NCI-H748 treated with DMSO at 0.1 percent for 48 hours (cell line): ENCODE measurements at regions not wholly inside any gene's neighbourhood (a gene's known extent, or its start where the extent isn't known, plus 50 kb on each side); places are given as distances from the start of the nearest gene placed in this dataset.
"Not testable (repeated sequence)": the region's sequence is repeated elsewhere in the genome, so short reads cannot be mapped to it uniquely, and the experiment has no call there.

Experiments
- DNase-seq: peaks from one replicate; lab custom pipeline; 2025; lab: John Stamatoyannopoulos, UW

DNA sequence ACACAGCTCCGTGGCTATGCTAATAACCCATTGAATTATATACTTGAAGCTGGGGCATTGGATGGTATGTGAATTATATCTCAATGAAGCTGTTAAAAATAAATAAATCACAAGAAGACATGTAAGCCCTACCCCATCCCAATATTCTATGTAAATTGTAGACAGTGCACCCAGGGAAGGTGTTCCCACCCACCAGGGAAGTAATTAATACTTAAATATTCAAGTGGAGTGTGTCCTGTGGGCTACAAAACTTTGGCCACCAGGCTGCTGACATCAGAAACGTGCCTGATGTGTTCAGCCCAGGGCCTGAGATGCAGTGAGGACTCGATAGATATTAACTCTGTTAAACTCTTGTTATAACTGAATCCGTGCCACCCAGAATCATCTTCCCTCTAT is 240.4 kb upstream of the RREB1 start:
- no peak for DNase-seq

- DNase-seq: no peak
Observed at GRCh38 chr6:6869094-6869493, 238.7 kb upstream of the RREB1 start.

GRCh38 chr6:6870921-6871320 is 236.8 kb upstream of the RREB1 start:
- DNase-seq: no peak

DNA sequence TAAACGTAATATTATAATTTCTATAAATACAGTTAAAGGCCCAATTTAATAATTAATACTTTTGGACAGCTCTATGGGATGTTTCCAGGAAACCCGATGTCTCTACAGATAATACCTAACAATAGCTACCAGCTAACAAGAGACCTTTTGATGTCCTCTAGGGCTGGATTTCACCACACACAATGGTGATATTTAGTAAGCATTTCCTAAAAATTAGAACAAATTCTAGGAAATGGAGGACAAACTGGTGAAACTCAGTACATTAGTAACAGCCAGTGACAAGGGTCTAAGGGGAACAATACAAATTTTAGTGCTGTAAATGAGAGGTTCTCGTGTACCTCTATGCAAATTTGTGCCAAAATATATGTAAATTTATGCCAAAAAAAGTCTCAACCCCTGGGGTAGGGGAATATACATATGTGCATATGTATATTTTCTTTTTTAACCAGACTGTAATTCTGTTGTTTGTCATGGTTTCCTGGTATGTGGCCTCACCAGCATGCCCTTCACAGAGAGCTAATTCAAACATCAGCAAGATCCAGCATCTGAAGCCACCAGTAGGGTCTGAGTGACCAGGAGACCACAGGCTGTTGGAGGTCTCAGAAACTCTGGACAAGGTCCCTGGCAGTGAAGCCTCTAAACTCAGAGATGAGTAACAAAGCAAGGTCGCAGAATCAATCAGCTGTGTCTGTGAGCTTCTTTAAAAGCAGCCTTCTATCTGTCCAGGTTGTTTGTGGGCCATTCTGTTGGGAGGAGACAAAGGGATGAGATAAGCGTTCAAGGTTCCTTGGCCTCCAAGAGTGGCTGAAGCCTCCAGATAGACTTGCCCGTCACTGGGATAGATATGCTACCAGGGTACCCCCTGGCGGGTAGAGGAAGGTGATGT is 235.1 kb upstream of the RREB1 start:
- DNase-seq: no peak

GRCh38 chr6:6873778-6874177 is 234.0 kb upstream of the RREB1 start:
- DNase-seq: no peak

- no peak for DNase-seq
Observed at GRCh38 chr6:6875818-6876470, 231.8 kb upstream of the RREB1 start.

GRCh38 chr6:6877792-6878191 is 230.0 kb upstream of the RREB1 start:
- DNase-seq: not testable (repeated sequence)

- DNase-seq: no peak
Observed at GRCh38 chr6:6878887-6879585, 228.7 kb upstream of the RREB1 start.

GRCh38 chr6:6879586-6879974 is 228.2 kb upstream of the RREB1 start:
- DNase-seq: not testable (repeated sequence)

- no peak for DNase-seq
Observed at GRCh38 chr6:6880745-6881437, 226.9 kb upstream of the RREB1 start.

DNA sequence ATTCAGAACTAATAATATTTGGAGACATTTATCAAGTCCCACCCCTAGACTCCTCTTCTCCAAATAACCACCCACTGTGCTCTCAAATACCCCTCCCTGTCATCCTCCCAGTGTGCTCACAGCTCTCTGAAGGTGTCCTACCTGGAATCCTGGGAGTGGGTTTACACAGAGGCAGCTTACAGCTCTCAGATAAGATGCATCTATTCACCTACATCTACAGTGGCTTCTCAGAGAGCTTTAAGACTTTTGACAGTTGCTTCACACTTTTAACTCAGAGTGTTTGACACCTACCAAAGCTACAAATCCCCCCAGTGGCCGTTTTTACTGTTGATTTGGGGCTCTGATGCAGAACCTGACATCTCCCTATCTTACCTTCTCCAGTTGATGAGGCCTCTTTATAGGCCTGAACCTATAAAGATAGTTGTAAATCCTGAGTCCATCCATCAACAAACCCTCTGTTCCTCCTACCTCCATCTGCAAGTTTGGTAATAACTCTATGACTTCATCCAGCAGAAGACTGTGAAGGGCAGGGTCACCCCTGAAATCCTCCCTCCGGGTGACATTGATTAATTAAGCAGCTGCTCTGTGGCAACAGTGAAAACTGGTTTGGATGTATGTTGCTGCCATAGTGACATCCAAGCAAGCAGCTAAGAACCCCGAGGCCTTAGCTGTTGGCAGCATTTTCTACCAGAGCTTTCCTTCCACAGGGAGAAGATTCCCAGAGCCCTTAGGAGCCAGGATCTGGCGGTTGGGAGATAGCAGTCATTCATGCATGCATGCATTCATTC is 226.1 kb upstream of the RREB1 start:
- no peak for DNase-seq

- DNase-seq: no peak
Observed at GRCh38 chr6:6882592-6882991, 225.2 kb upstream of the RREB1 start.

- no peak for DNase-seq
Observed at GRCh38 chr6:6883011-6883410, 224.8 kb upstream of the RREB1 start.

- DNase-seq: no peak
Observed at GRCh38 chr6:6884193-6884627, 223.6 kb upstream of the RREB1 start.

- no peak for DNase-seq
Observed at GRCh38 chr6:6884916-6885315, 222.8 kb upstream of the RREB1 start.

GRCh38 chr6:6885521-6886170 is 222.1 kb upstream of the RREB1 start:
- no peak for DNase-seq

GRCh38 chr6:6886171-6886885 is 221.4 kb upstream of the RREB1 start:
- DNase-seq: no peak

DNA sequence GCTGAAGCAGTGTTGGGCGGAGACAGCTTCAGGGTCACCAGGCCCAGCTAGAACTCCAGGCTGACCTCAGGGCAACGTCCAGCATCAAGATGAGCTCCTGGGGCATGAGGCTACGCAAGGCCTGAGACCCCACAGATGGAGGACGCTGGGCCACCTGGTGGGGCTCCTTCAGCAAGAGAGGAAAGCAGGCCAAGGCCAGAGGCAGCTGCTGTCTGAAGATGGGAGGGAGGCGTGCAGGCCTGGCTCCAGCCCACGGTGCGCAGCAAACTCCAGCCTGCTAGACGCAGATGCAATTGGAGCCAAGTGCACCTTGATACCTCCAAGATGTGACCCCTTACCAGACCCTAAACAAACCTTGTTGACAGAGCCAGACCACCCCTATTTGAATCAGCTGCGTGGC is 220.9 kb upstream of the RREB1 start:
- no peak for DNase-seq

- DNase-seq: no peak
Observed at GRCh38 chr6:6889601-6890000, 218.2 kb upstream of the RREB1 start.

DNA sequence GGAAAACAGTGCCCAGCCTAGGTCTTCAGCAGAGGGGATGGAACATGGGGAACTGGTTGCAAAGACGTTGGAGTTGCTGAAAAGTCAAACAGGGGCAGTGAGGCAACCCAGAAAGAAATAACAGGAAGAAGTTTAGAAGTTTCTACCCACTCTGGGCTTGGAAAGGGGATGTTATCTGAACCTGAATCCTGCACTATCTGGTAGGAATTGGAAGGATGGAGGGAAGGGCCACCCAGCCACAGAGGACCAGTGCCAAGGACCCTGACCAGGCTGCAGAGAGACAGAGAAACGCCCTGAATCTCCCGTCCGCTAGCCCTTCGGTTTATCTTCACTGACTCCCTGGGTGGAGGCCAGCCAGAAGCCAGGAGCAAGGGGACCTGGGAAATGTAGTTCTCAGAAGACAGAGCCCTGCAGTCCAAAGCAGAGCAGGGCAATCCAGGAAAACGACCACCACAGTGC is 217.3 kb upstream of the RREB1 start:
- DNase-seq: no peak
